HCT116 (cell line): ENCODE measurements at regions not wholly inside any gene's neighbourhood (a gene's known extent, or its start where the extent isn't known, plus 50 kb on each side); places are given as distances from the start of the nearest gene placed in this dataset.

Experiments
- ATAC-seq: fragments of 200-7000 bp; cut with Tn5 transposase; 2 replicates; pipeline ENCODE4 v1.9.1; 2020; ENCODE audit warnings: mild to moderate bottlenecking, moderate library complexity
- BruUV-seq: library from RNA; stranded (reverse); fragments of 400-500 nt; replicated peaks from 2 replicates; lab custom pipeline; 2021; lab: Mats Ljungman, UMichigan
- CTCF ChIA-PET: fragments of 300-600 bp; sonication (Branson Sonifier 250); formaldehyde crosslinking; loops from one replicate; lab custom pipeline; 2021; ENCODE audit warnings: antibody characterized with exemption; lab: Charles Lee
- POLR2A ChIA-PET: fragments of 300-600, 350-600 bp; sonication (Branson Sonifier 250); formaldehyde crosslinking; loops from one replicate; lab custom pipeline; 2021; ENCODE audit warnings: antibody characterized with exemption; lab: Charles Lee
- RAD21 ChIA-PET, 2 experiments: fragments of 300-600 bp; sonication (Branson Sonifier 250); formaldehyde crosslinking; loops; one replicate each; lab custom pipeline; 2023; ENCODE audit warnings: low total read pairs in 2 of 2; ENCODE audit not compliant: uncharacterized antibody in 2 of 2, unreplicated experiment in 2 of 2, low non-redundant PET in 1 of 2; lab: Charles Lee
- DNase-seq: peaks from one replicate; pipeline ENCODE4 v3.0.0-alpha.2; 2010; ENCODE audit warnings: low read depth, low spot score
- H2AFZ ChIP-seq: fragments of 200-600 bp; shearing (Covaris generic), sonication (generic); 2 replicates; pipeline ENCODE4 v1.6.1; 2017; ENCODE audit warnings: low read depth, mixed run types, mixed read lengths, antibody characterized with exemption, low read length; ENCODE audit not compliant: poor library complexity, severe bottlenecking
- H3K27ac ChIP-seq: 2 replicates; pipeline ENCODE4 v1.5.1; 2012; ENCODE audit warnings: low read depth, low read length
- H3K27me3 ChIP-seq: fragments of 200-600 bp; sonication (generic); 2 replicates; pipeline ENCODE4 v1.6.1; 2016; ENCODE audit warnings: mixed run types, low read length, mixed read lengths; ENCODE audit not compliant: insufficient read depth
- H3K36me3 ChIP-seq, 2 experiments: fragments of 200-500 bp in 1 of 2; fragments of 200-600 bp in 1 of 2; sonication (Bioruptor generic) in 1 of 2; sonication (generic) in 1 of 2; 2 replicates each; pipeline versions ENCODE4 v1.5.1 to v1.6.1; 2014 to 2016; ENCODE audit warnings: low read length in 2 of 2, inconsistent platforms in 1 of 2, mixed read lengths in 1 of 2, mixed run types in 1 of 2; ENCODE audit not compliant: insufficient read depth in 2 of 2, control insufficient read depth in 1 of 2
- H3K4me1 ChIP-seq, 2 experiments: fragments of 200-600 bp in 1 of 2; sonication (generic) in 1 of 2; 2 replicates each; pipeline versions ENCODE4 v1.5.1 to v1.6.1; 2012 to 2017; ENCODE audit warnings: low read length in 2 of 2, inconsistent platforms in 1 of 2, mild to moderate bottlenecking in 1 of 2, mixed read lengths in 1 of 2, mixed run types in 1 of 2, moderate library complexity in 1 of 2; ENCODE audit not compliant: insufficient read depth in 2 of 2, control insufficient read depth in 1 of 2
- H3K4me2 ChIP-seq: fragments of 200-600 bp; sonication (generic); 2 replicates; pipeline ENCODE4 v1.6.1; 2017; ENCODE audit warnings: mixed run types, low read length, mixed read lengths
- H3K4me3 ChIP-seq, 2 experiments: fragments of 200-600 bp in 1 of 2; sonication (generic) in 1 of 2; replicated peaks in 1 of 2; 2 replicates each; pipeline ENCODE4 v1.5.1; 2011 to 2016; ENCODE audit warnings: low read length in 2 of 2, control low read depth in 1 of 2, low read depth in 1 of 2, mild to moderate bottlenecking in 1 of 2, mixed read lengths in 1 of 2, mixed run types in 1 of 2
- H3K79me2 ChIP-seq: fragments of 200-600 bp; sonication (generic); 2 replicates; pipeline ENCODE4 v1.6.1; 2017; ENCODE audit warnings: mild to moderate bottlenecking, mixed run types, low read length, moderate library complexity, mixed read lengths; ENCODE audit not compliant: insufficient read depth
- H3K9ac ChIP-seq: fragments of 200-600 bp; sonication (generic); 2 replicates; pipeline ENCODE4 v1.6.1; 2016; ENCODE audit warnings: low read length, mixed read lengths
- H3K9me2 ChIP-seq: fragments of 200-600 bp; sonication (generic), shearing (Covaris generic); 2 replicates; pipeline ENCODE4 v1.6.1; 2017; ENCODE audit warnings: mixed run types, mild to moderate bottlenecking, moderate library complexity; ENCODE audit not compliant: insufficient read depth
- H3K9me3 ChIP-seq, 2 experiments: fragments of 200-500 bp in 1 of 2; fragments of 200-600 bp in 1 of 2; sonication (Bioruptor generic) in 1 of 2; sonication (generic) in 1 of 2; 2 replicates each; pipeline ENCODE4 v1.6.1; 2014 to 2017; ENCODE audit warnings: low read length in 2 of 2, mixed read lengths in 2 of 2, inconsistent platforms in 1 of 2, low read depth in 1 of 2, mild to moderate bottlenecking in 1 of 2, mixed run types in 1 of 2, moderate library complexity in 1 of 2; ENCODE audit not compliant: control insufficient read depth in 1 of 2, insufficient read depth in 1 of 2
- H4K20me1 ChIP-seq: fragments of 200-600 bp; sonication (generic), shearing (Covaris generic); 2 replicates; pipeline ENCODE4 v1.6.1; 2017; ENCODE audit warnings: mixed run types, mild to moderate bottlenecking, moderate library complexity; ENCODE audit not compliant: insufficient read depth
- CBX3 ChIP-seq: IDR thresholded peaks from 2 replicates; pipeline ENCODE4 v1.6.1; 2012; ENCODE audit warnings: low read depth
- EZH2 ChIP-seq: fragments of 200-600 bp; sonication (generic); IDR thresholded peaks from 2 replicates; pipeline ENCODE4 v1.6.1; 2017; ENCODE audit warnings: antibody characterized with exemption, mixed run types
- EZH2phosphoT487 ChIP-seq: fragments of 200-600 bp; IDR thresholded peaks from 2 replicates; pipeline ENCODE4 v1.6.1; 2018; ENCODE audit warnings: antibody characterized with exemption, borderline replicate concordance
- JUND ChIP-seq: IDR thresholded peaks from 2 replicates; pipeline ENCODE4 v1.6.1; 2012
- SRF ChIP-seq: IDR thresholded peaks from 2 replicates; pipeline ENCODE4 v1.6.1; 2012; ENCODE audit warnings: low read depth
- ZFX ChIP-seq: fragments of 450-650 bp; IDR thresholded peaks from 2 replicates; pipeline ENCODE4 v1.6.1; 2017
- intact Hi-C: fragments of 100-400 bp; cut with micrococcal nuclease; formaldehyde crosslinking; loops from 2 replicates; pipeline ENCODE4 v1.10.0; 2022
- TF ChIP-seq, protein P1 (sequence below): IDR thresholded peaks from 2 replicates; pipeline ENCODE4 v1.6.1; 2012
- TF ChIP-seq, protein P2 (sequence below), 3 experiments: fragments of 200-600 bp in 1 of 3; sonication (generic) in 1 of 3; IDR thresholded peaks in 2 of 3; conservative IDR thresholded peaks in 1 of 3; 2 replicates each; pipeline ENCODE4 v1.5.1; 2012 to 2017; ENCODE audit warnings: low read depth in 2 of 3, low read length in 2 of 3, antibody characterized with exemption in 1 of 3, borderline replicate concordance in 1 of 3, control low read depth in 1 of 3, mild to moderate bottlenecking in 1 of 3, mixed read lengths in 1 of 3, mixed run types in 1 of 3, moderate library complexity in 1 of 3; ENCODE audit not compliant: insufficient read depth in 1 of 3
- TF ChIP-seq, protein P3 (sequence below): IDR thresholded peaks from 2 replicates; pipeline ENCODE4 v1.6.1; 2012

GRCh38 chr20:51212816-51213215 is 189.9 kb upstream of the KCNG1 start:
- intact Hi-C loops, result no loop called here
- POLR2A ChIA-PET, result no interaction called here

More at GRCh38 chr20:51212816-51213215, 189.9 kb upstream of the KCNG1 start:
- H3K9ac ChIP-seq, result no peak overlapping the region
- peaks cover 0 to 7% of the 10 kb centered on the region in 2 experiments; a peak in 1 of 4 replicates for H3K9me3 ChIP-seq
- peaks cover 31% of the 10 kb centered on the region; the same call in 1 of the 2 replicates for H3K27me3 ChIP-seq
- no peaks in the 10 kb centered on the region for H3K4me1 ChIP-seq
- no peak for DNase-seq
- ChIA-PET CTCF (no interaction called here), RAD21 (interaction anchor here in 1 of 2 experiments (0.6 kb wide), 1 partner anchor 48 kb away, joined by 3 read pairs; no protein-coding TSS in a partner anchor)
- BruUV-seq, result no TSS peak
- no peaks in the 10 kb centered on the region for H3K36me3 ChIP-seq
- H3K79me2 ChIP-seq, result no peaks in the 10 kb centered on the region
- H3K4me3 ChIP-seq, result no peak overlapping the region
- no peak overlapping the region for H3K27ac ChIP-seq
- TF ChIP-seq ZFX, result no peak
- no peak for TF ChIP-seq JUND
- TF ChIP-seq SRF, result no peak
- no peak for TF ChIP-seq CBX3
- no peak for TF ChIP-seq EZH2
- TF ChIP-seq, protein P1, sequence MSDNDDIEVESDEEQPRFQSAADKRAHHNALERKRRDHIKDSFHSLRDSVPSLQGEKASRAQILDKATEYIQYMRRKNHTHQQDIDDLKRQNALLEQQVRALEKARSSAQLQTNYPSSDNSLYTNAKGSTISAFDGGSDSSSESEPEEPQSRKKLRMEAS, result no peak
- TF ChIP-seq, protein P2, sequence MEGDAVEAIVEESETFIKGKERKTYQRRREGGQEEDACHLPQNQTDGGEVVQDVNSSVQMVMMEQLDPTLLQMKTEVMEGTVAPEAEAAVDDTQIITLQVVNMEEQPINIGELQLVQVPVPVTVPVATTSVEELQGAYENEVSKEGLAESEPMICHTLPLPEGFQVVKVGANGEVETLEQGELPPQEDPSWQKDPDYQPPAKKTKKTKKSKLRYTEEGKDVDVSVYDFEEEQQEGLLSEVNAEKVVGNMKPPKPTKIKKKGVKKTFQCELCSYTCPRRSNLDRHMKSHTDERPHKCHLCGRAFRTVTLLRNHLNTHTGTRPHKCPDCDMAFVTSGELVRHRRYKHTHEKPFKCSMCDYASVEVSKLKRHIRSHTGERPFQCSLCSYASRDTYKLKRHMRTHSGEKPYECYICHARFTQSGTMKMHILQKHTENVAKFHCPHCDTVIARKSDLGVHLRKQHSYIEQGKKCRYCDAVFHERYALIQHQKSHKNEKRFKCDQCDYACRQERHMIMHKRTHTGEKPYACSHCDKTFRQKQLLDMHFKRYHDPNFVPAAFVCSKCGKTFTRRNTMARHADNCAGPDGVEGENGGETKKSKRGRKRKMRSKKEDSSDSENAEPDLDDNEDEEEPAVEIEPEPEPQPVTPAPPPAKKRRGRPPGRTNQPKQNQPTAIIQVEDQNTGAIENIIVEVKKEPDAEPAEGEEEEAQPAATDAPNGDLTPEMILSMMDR (IDR thresholded peaks at IDR 0.05 in 2 of 3, conservative IDR thresholded peaks at IDR 0.05 in 1 of 3; ENCODE audit: borderline replicate concordance in 1 of 3, insufficient read depth in 1 of 3, low read depth in 2 of 3, low read length in 2 of 3), result no peak
- TF ChIP-seq, protein P3, sequence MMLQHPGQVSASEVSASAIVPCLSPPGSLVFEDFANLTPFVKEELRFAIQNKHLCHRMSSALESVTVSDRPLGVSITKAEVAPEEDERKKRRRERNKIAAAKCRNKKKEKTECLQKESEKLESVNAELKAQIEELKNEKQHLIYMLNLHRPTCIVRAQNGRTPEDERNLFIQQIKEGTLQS, result no peak
- TF ChIP-seq EZH2phosphoT487, result no peak
- no peak overlapping the region for H3K4me2 ChIP-seq
- ATAC-seq, result no peak
- H4K20me1 ChIP-seq, result no peaks in the 10 kb centered on the region
- no peak overlapping the region for H2AFZ ChIP-seq
- no peaks in the 10 kb centered on the region for H3K9me2 ChIP-seq
